HepG2 (cell line): ENCODE measurements at regions not wholly inside any gene's neighbourhood (a gene's known extent, or its start where the extent isn't known, plus 50 kb on each side); places are given as distances from the start of the nearest gene placed in this dataset.
A peak's percentile ranks its signal among the peaks of the same experiment; 100 is the strongest.

Source experiments
- ATAC-seq: fragments of 200-7000 bp; cut with Tn5 transposase; 3 replicates; pipeline ENCODE4 v1.9.1; 2020; ENCODE audit warnings: mild to moderate bottlenecking, moderate library complexity
- BruUV-seq: library from RNA; stranded (reverse); fragments of 400-500 nt; replicated peaks from 2 replicates; lab custom pipeline; 2021; lab: Mats Ljungman, UMichigan
- CTCF ChIA-PET: fragments of 300-600 bp; formaldehyde crosslinking; extraction: SDS; loops from one replicate; lab custom pipeline; 2021; ENCODE audit warnings: low total read pairs, inconsistent platforms, low intra/inter-chr PET ratio; lab: Yijun Ruan, JAX
- POLR2A ChIA-PET: fragments of 350-600 bp; sonication (Branson Sonifier 250); formaldehyde crosslinking; loops from one replicate; lab custom pipeline; 2020; ENCODE audit warnings: antibody characterized with exemption, inconsistent platforms; lab: Yijun Ruan, JAX
- DNase-seq: peaks from one replicate; pipeline ENCODE4 v3.0.0-alpha.2; 2015; ENCODE audit warnings: low spot score
- FAIRE-seq: peaks from 3 replicates; lab custom pipeline; 2011; peaks lifted over from hg19 to GRCh38; lab: Jason Lieb, UNC
- H2AFZ ChIP-seq: one replicate; pipeline ENCODE4 v1.6.1; 2011; ENCODE audit warnings: low read length, inconsistent platforms
- H3K27ac ChIP-seq: fragments of 300-600 bp; 3 replicates; pipeline ENCODE4 v1.8.0; 2011; ENCODE audit warnings: mixed run types, mild to moderate bottlenecking, mixed read lengths, low read length, inconsistent platforms; ENCODE audit not compliant: insufficient read depth; ENCODE audit errors: extremely low read length
- H3K27me3 ChIP-seq, 2 experiments: fragments of 200-600 bp in 1 of 2; 2 replicates in 1 of 2; 3 replicates in 1 of 2; pipeline versions ENCODE4 v1.6.0 to v1.8.0; 2011; ENCODE audit warnings: low read length in 2 of 2, mild to moderate bottlenecking in 2 of 2, moderate library complexity in 2 of 2, inconsistent platforms in 1 of 2; ENCODE audit not compliant: insufficient read depth in 2 of 2, control insufficient read depth in 1 of 2
- H3K36me3 ChIP-seq, 2 experiments: fragments of 200-600 bp in 1 of 2; replicated peaks in 1 of 2; 2 replicates in 1 of 2; 3 replicates in 1 of 2; pipeline versions ENCODE4 v1.5.1 to v1.8.0; 2011; ENCODE audit warnings: low read length in 2 of 2, inconsistent platforms in 1 of 2; ENCODE audit not compliant: insufficient read depth in 2 of 2, control insufficient read depth in 1 of 2
- H3K4me1 ChIP-seq: 2 replicates; pipeline ENCODE4 v1.5.1; 2012; ENCODE audit warnings: low read length, inconsistent platforms; ENCODE audit not compliant: insufficient read depth
- H3K4me2 ChIP-seq: 2 replicates; pipeline ENCODE4 v1.6.0; 2011; ENCODE audit warnings: low read depth, low read length, inconsistent platforms
- H3K4me3 ChIP-seq, 3 experiments: fragments of 200-600 bp in 1 of 3; sonication (generic), shearing (Covaris generic) in 1 of 3; replicated peaks in 1 of 3; 2 replicates each; pipeline ENCODE4 v1.5.1; 2011 to 2016; ENCODE audit warnings: low read length in 3 of 3, inconsistent platforms in 2 of 3, low read depth in 2 of 3, mild to moderate bottlenecking in 2 of 3, control low read depth in 1 of 3, mixed read lengths in 1 of 3; ENCODE audit not compliant: insufficient read depth in 1 of 3
- H3K79me2 ChIP-seq: one replicate; pipeline ENCODE4 v1.6.1; 2011; ENCODE audit warnings: low read length, inconsistent platforms; ENCODE audit not compliant: insufficient read depth
- H3K9ac ChIP-seq: 2 replicates; pipeline ENCODE4 v1.6.0; 2011; ENCODE audit warnings: mild to moderate bottlenecking, low read depth, low read length, inconsistent platforms; ENCODE audit not compliant: insufficient read depth
- H3K9me3 ChIP-seq: 2 replicates; pipeline ENCODE4 v1.5.1; 2012; ENCODE audit warnings: mild to moderate bottlenecking, low read length
- H4K20me1 ChIP-seq: 2 replicates; pipeline ENCODE4 v1.6.0; 2011; ENCODE audit warnings: inconsistent platforms, mild to moderate bottlenecking, low read length, moderate library complexity; ENCODE audit not compliant: insufficient read depth
- ARNTL ChIP-seq: sonication (generic); formaldehyde crosslinking; IDR thresholded peaks from 2 replicates; pipeline ENCODE4 v1.4.0; 2020; ENCODE audit warnings: mild to moderate bottlenecking, missing genetic modification reagents
- MAFF ChIP-seq: IDR thresholded peaks from 2 replicates; pipeline ENCODE4 v1.6.1; 2011; ENCODE audit warnings: low read depth, low read length, improper control_type of control experiment
- MAFK ChIP-seq, 2 experiments: IDR thresholded peaks in 1 of 2; conservative IDR thresholded peaks in 1 of 2; 2 replicates each; pipeline ENCODE4 v1.6.1; 2011; ENCODE audit warnings: improper control_type of control experiment in 2 of 2, low read length in 2 of 2
- THYN1 ChIP-seq: sonication (generic); formaldehyde crosslinking; IDR thresholded peaks from 2 replicates; pipeline ENCODE4 v1.8.1; 2023; ENCODE audit warnings: low read depth, mild to moderate bottlenecking, moderate library complexity, missing genetic modification reagents, borderline replicate concordance
- ZNF615 ChIP-seq: sonication (generic); formaldehyde crosslinking; IDR thresholded peaks from 2 replicates; pipeline ENCODE4 v1.5.0; 2020; ENCODE audit warnings: mild to moderate bottlenecking, missing genetic modification reagents, borderline replicate concordance
- ZNF709 ChIP-seq: sonication (generic); formaldehyde crosslinking; IDR thresholded peaks from 2 replicates; pipeline ENCODE4 v1.5.0; 2020; ENCODE audit warnings: mild to moderate bottlenecking, missing genetic modification reagents
- ZNF891 ChIP-seq: sonication (generic); formaldehyde crosslinking; IDR thresholded peaks from 2 replicates; pipeline ENCODE4 v1.5.0; 2020; ENCODE audit warnings: mild to moderate bottlenecking, missing genetic modification reagents
- WGBS: methylation state at CpG from one replicate; pipeline ENCODE4 v1.1.6; 2017; ENCODE audit warnings: low lambda C conversion rate; 5-methylcytosine and 5-hydroxymethylcytosine counted together
- in situ Hi-C: cut with HindIII; loops from 2 replicates; pipeline ENCODE4 v1.10.0; 2017; ENCODE audit warnings: low pct_unique_long_range_greater_than_20kb; ENCODE audit not compliant: extremely low pct_ligation_motif_present
- intact Hi-C: fragments of 100-400 bp; cut with micrococcal nuclease; formaldehyde crosslinking; loops from one replicate; pipeline ENCODE4 v1.10.0; 2022; ENCODE audit not compliant: unreplicated experiment

GRCh38 chr1:34603594-34603993, 151.3 kb upstream of the GJB5 start:
- FAIRE-seq, result no peak
- TF ChIP-seq ZNF891 (CRISPR knock-in tag), result no peak
- peak; percentile 51 to 76 for TF ChIP-seq MAFK (conservative IDR thresholded peaks at IDR 0.05 in 1 of 2, IDR thresholded peaks at IDR 0.05 in 1 of 2; ENCODE audit: low read length in 2 of 2)
- peak; percentile 40; the same call in 1 of the 2 replicates for TF ChIP-seq MAFF
- TF ChIP-seq, all 625 proteins: peak for 2
- no peak overlapping the region for H2AFZ ChIP-seq
- H3K9me3 ChIP-seq, result no peaks in the 10 kb centered on the region
- in situ Hi-C loops (loop anchor here (10.0 kb wide), 1 partner anchor 489 kb away; no protein-coding TSS in a partner anchor), intact Hi-C loops (no loop called here)
- H3K4me1 ChIP-seq, result no peaks in the 10 kb centered on the region
- no peak for DNase-seq
- no TSS peak for BruUV-seq
- no peak overlapping the region for H3K9ac ChIP-seq
- no peak overlapping the region for H3K27ac ChIP-seq
- ChIA-PET CTCF (no interaction called here), POLR2A (no interaction called here)
- H3K36me3 ChIP-seq, result no peaks in the 10 kb centered on the region
- H3K79me2 ChIP-seq, result no peaks in the 10 kb centered on the region
- H3K4me3 ChIP-seq, result no peak overlapping the region
- H4K20me1 ChIP-seq, result no peaks in the 10 kb centered on the region
- H3K27me3 ChIP-seq, result no peaks in the 10 kb centered on the region
- WGBS, result 4% methylated on average over 2 of the region's 2 CpGs
- ATAC-seq, result no peak
- no peak overlapping the region for H3K4me2 ChIP-seq

- CTCF ChIA-PET, result no interaction called here
- TF ChIP-seq ZNF709 (CRISPR knock-in tag) (no peak), ARNTL (CRISPR knock-in tag) (no peak), ZNF615 (CRISPR knock-in tag) (no peak), THYN1 (CRISPR knock-in tag) (no peak)
- TF ChIP-seq, all 625 proteins: peak for 0
- intact Hi-C loops, result no loop called here
These were observed 148.3 kb upstream of the GJB5 start for GRCh38 chr1:34606504-34606903.

More at GRCh38 chr1:34606504-34606903, 148.3 kb upstream of the GJB5 start:
- H2AFZ ChIP-seq, result no peak overlapping the region
- no peak for FAIRE-seq
- no peaks in the 10 kb centered on the region for H3K27me3 ChIP-seq
- H3K79me2 ChIP-seq, result no peaks in the 10 kb centered on the region
- BruUV-seq, result no TSS peak
- no peak for ATAC-seq
- POLR2A ChIA-PET, result no interaction called here
- H3K4me2 ChIP-seq, result no peak overlapping the region
- H4K20me1 ChIP-seq, result no peaks in the 10 kb centered on the region
- H3K4me1 ChIP-seq, result no peaks in the 10 kb centered on the region
- H3K27ac ChIP-seq, result no peak overlapping the region
- DNase-seq, result no peak
- 0% methylated on average over 5 of the region's 5 CpGs for WGBS
- in situ Hi-C loops, result loop anchor here (10.0 kb wide), 1 partner anchor 492 kb away; no protein-coding TSS in a partner anchor
- no peaks in the 10 kb centered on the region for H3K9me3 ChIP-seq
- no peaks in the 10 kb centered on the region for H3K36me3 ChIP-seq
- H3K4me3 ChIP-seq, result no peak overlapping the region
- no peak overlapping the region for H3K9ac ChIP-seq
